GM12874 (cell line): ENCODE measurements at regions not wholly inside any gene's neighbourhood (a gene's known extent, or its start where the extent isn't known, plus 50 kb on each side); places are given as distances from the start of the nearest gene placed in this dataset.
A peak's percentile ranks its signal among the peaks of the same experiment; 100 is the strongest.

Experiments
- CTCF ChIP-seq: IDR thresholded peaks from 2 replicates; pipeline ENCODE4 v1.5.1; 2011; ENCODE audit warnings: low read depth, mild to moderate bottlenecking, control low read depth, low read length, moderate library complexity; ENCODE audit not compliant: insufficient read depth

DNA sequence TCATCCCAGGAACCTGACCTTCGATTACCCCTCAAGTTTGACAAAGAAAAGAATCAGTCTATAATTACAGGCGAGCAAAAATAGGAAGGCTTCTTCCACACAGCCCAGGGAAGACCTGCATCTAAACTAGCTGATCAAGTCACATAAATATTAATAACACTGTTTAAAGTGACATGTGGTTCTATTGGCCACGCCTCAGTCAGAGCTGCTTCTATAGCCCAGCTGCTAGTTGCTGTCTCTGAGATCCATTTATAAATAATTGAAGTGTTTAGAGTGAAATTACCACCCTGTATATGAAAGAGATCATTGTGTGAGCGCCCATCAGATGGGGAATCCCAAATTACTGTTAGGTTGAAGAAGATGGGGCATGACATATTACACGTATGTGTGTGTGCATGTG is 426.0 kb downstream of the CDH2 start:
- TF ChIP-seq CTCF = no peak

- peak; percentile 28; the same call in 1 of the 2 replicates for TF ChIP-seq CTCF
Observed at GRCh38 chr18:27750014-27750413, 426.9 kb downstream of the CDH2 start.

GRCh38 chr18:27749194-27749593 is 427.7 kb downstream of the CDH2 start:
- no peak for TF ChIP-seq CTCF

GRCh38 chr18:27746241-27746640 is 430.7 kb downstream of the CDH2 start:
- TF ChIP-seq CTCF = no peak

DNA sequence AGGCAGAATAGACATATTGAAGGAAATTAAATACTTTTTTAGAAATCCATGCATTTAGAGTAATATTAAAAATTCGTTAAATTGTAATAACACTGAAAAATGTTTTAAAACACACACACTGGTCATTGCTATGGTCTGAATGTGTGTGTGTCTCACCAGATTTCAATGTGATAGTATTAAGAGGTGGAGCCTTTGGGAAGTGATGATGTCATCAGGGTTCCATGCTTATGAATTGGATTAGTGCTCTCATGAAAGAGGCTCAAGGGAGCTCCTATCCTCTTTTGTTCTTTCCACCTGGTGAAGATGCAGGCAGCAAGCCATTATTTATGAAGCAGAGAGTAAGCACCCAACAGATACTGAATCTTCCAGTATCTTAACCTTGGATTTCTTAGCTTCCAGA is 441.8 kb downstream of the CDH2 start:
- no peak for TF ChIP-seq CTCF

DNA sequence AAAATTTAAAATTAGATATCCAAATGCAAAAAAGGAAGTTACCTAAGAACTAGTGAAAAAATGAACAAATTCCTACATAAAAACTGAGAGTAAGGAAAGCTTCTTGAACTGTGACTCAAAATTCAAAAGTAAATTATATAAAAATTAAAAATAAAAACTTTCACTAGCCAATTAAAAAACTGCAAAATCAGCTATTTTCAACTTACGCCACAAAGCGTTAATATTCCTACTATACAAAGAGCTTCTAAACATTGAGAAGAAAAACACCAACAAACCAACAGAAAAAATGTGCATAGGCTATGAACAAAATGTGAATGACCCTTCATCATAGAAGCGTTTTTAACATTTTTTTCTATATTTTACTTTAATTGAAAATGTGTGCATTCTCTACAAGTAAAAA is 445.7 kb downstream of the CDH2 start:
- no peak for TF ChIP-seq CTCF

GRCh38 chr18:27728659-27729058 is 448.3 kb downstream of the CDH2 start:
- TF ChIP-seq CTCF = no peak

DNA sequence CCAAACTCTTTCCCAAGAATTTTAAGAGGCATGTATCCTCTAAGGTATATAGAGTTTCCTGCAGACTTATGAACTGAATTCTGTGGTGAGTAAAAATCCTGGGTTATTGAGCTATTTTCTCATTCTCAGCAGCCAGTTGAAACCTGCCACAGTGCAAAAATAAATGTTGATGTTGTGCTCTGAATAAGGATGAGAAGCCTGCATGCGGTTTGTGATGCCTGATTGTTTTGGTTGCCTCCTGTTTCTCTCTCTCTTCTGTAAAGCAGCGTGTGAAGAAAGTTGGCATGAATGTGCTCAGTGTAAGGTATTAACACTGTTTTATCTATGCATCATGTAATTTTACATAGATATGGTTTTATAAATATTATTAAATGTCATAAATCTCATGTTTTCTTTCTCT is 452.6 kb downstream of the CDH2 start:
- TF ChIP-seq CTCF = no peak
